Upper lobe of left lung (tissue), 4 donors: ENCODE measurements at regions not wholly inside any gene's neighbourhood (a gene's known extent, or its start where the extent isn't known, plus 50 kb on each side); places are given as distances from the start of the nearest gene placed in this dataset.

Experiments used
- EP300 ChIP-seq, 4 donors: sonication (generic); formaldehyde crosslinking; IDR thresholded peaks; one replicate each; pipeline ENCODE4 v1.5.1; 2017; ENCODE audit warnings: antibody characterized with exemption in 4 of 4, control low read depth in 2 of 4
- POLR2A ChIP-seq, 4 donors: fragments of 450-650 bp; IDR thresholded peaks; one replicate each; pipeline ENCODE4 v1.5.1; 2016 to 2017; ENCODE audit warnings: antibody characterized with exemption in 4 of 4, mild to moderate bottlenecking in 2 of 4
- POLR2AphosphoS5 ChIP-seq, 2 donors: sonication (generic); formaldehyde crosslinking; IDR thresholded peaks; one replicate each; pipeline ENCODE4 v1.5.1; 2017; ENCODE audit warnings: antibody characterized with exemption in 2 of 2
- TF ChIP-seq, protein P1 (sequence below), 6 experiments: fragments of 450-650 bp in 4 of 6; fragments of 200-600 bp in 2 of 6; sonication (generic) in 2 of 6; IDR thresholded peaks; one replicate each; pipeline ENCODE4 v1.5.1; 2016 to 2019; ENCODE audit warnings: antibody characterized with exemption in 6 of 6

DNA sequence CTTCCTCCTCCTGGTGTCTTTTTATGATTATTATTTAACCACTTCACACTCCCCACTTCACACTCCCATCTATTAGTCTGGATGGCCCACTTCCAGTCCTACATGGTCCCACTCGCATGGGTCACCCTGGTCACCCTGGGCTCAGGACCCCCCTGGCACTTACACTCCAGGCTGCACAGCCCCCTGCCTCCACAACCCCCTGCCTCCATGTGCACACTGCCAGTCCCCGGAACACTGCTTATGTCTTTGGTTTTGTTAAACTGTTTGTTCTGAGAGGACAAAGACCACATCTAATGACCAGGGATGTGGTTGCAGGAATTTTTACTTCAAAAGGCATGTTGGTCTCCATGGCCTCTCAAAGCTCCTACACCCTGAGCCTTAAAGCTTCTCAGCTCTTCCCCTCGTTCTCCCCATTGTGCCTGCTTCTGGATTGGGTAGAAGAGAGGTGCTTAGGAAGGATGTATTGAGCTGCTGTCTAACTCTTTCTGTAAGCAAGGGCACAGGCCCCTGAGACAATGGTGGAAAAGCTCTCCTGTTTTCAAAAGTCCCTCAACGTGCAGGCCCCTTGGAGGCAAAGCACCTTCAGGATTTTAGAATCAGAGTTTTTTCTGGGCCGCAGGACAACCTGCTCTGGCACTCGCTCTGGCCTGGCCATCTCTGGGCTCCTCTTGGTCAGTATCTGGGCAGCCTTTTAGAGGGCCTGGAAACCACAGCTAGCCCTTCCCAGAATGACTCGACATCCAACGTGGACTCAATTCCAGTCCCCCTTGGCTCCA lies 150.0 kb upstream of the HAAO start:
- TF ChIP-seq, protein P1, sequence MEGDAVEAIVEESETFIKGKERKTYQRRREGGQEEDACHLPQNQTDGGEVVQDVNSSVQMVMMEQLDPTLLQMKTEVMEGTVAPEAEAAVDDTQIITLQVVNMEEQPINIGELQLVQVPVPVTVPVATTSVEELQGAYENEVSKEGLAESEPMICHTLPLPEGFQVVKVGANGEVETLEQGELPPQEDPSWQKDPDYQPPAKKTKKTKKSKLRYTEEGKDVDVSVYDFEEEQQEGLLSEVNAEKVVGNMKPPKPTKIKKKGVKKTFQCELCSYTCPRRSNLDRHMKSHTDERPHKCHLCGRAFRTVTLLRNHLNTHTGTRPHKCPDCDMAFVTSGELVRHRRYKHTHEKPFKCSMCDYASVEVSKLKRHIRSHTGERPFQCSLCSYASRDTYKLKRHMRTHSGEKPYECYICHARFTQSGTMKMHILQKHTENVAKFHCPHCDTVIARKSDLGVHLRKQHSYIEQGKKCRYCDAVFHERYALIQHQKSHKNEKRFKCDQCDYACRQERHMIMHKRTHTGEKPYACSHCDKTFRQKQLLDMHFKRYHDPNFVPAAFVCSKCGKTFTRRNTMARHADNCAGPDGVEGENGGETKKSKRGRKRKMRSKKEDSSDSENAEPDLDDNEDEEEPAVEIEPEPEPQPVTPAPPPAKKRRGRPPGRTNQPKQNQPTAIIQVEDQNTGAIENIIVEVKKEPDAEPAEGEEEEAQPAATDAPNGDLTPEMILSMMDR (IDR thresholded peaks at IDR 0.05): no peak
- TF ChIP-seq POLR2A (IDR thresholded peaks at IDR 0.05): no peak
- no peak for TF ChIP-seq EP300 (IDR thresholded peaks at IDR 0.05)
- no peak for TF ChIP-seq POLR2AphosphoS5 (IDR thresholded peaks at IDR 0.05)
